Adrenal gland (tissue), 9 donors: ENCODE measurements at regions not wholly inside any gene's neighbourhood (a gene's known extent, or its start where the extent isn't known, plus 50 kb on each side); places are given as distances from the start of the nearest gene placed in this dataset.

Experiments used
- DNase-seq, 7 donors: peaks; one replicate each; pipeline ENCODE4 v3.0.0-alpha.2; 2019 to 2020
- H3K27ac ChIP-seq, 5 donors: fragments of 200-600 bp; sonication (generic) in 4 of 5; 1 replicate in 3 of 5; 2 replicates in 2 of 5; pipeline versions ENCODE4 v1.5.1 to v1.8.0; 2016 to 2020; ENCODE audit warnings: mild to moderate bottlenecking in 1 of 5
- H3K27me3 ChIP-seq: fragments of 200-600 bp; 2 replicates; pipeline ENCODE4 v1.8.0; 2021
- H3K36me3 ChIP-seq, 2 donors: fragments of 200-600 bp; replicated peaks in 1 of 2; 1 replicate in 1 of 2; 2 replicates in 1 of 2; pipeline versions ENCODE4 v1.5.1 to v1.8.0; 2018 to 2022
- H3K4me1 ChIP-seq, 2 donors: fragments of 200-600 bp; replicated peaks in 1 of 2; 1 replicate in 1 of 2; 2 replicates in 1 of 2; pipeline versions ENCODE4 v1.5.1 to v1.8.0; 2018 to 2021
- H3K4me3 ChIP-seq, 4 donors: fragments of 200-600 bp; sonication (generic) in 3 of 4; one replicate each; pipeline ENCODE4 v1.5.1; 2016 to 2018
- H3K9me3 ChIP-seq, 3 donors: fragments of 200-600 bp; sonication (generic) in 1 of 3; replicated peaks in 1 of 3; 1 replicate in 2 of 3; 2 replicates in 1 of 3; pipeline versions ENCODE4 v1.5.1 to v1.8.0; 2016 to 2021
- CTCF ChIP-seq, 6 experiments: fragments of 450-650 bp in 4 of 6; fragments of 200-600 bp in 2 of 6; sonication (generic) in 1 of 6; IDR thresholded peaks; 1 replicate in 5 of 6; 2 replicates in 1 of 6; pipeline versions ENCODE4 v1.5.1 to v1.8.0; 2016 to 2021; ENCODE audit warnings: antibody characterized with exemption in 6 of 6, mild to moderate bottlenecking in 2 of 6, moderate library complexity in 1 of 6
- POLR2A ChIP-seq, 2 donors: fragments of 450-650 bp; IDR thresholded peaks; one replicate each; pipeline ENCODE4 v1.6.1; 2017; ENCODE audit warnings: antibody characterized with exemption in 2 of 2, mild to moderate bottlenecking in 2 of 2, moderate library complexity in 1 of 2
- WGBS, 4 donors: extraction: QIAGEN DNeasy Blood & Tissue Kit in 2 of 4; methylation state at CpG; one replicate each; pipeline versions ENCODE4 v1.1.5 to v1.1.7; 2013 to 2017; 5-methylcytosine and 5-hydroxymethylcytosine counted together
- intact Hi-C, 2 donors: fragments of 100-400 bp; cut with DNase I; formaldehyde crosslinking; loops; one replicate each; pipeline versions ENCODE4 v1.14.1 to v1.15.0; 2022 to 2023
- donor health status: healthy with polysubstance abuse.
- donor health status: Bipolar disorder and iron deficiency.
- donor health status: DM: yes; HTN: yes; CAD: no.
- donor health status: DM: no; HTN: no; CAD: no.
- donor health status: DM: no; HTN: no; CAD: no.

GRCh38 chr4:53815281-53815680 is 224.0 kb upstream of the LNX1 start:
- no peak overlapping the region for H3K4me3 ChIP-seq
- H3K36me3 ChIP-seq, result no peaks in the 10 kb centered on the region
- no peak overlapping the region for H3K27ac ChIP-seq
- H3K27me3 ChIP-seq, result no peaks in the 10 kb centered on the region
- no peak for DNase-seq
- no peak for TF ChIP-seq POLR2A (IDR thresholded peaks at IDR 0.05)
- TF ChIP-seq CTCF (IDR thresholded peaks at IDR 0.05), result no peak
- no peaks in the 10 kb centered on the region for H3K9me3 ChIP-seq
- H3K4me1 ChIP-seq, result no peaks in the 10 kb centered on the region
- intact Hi-C loops, result no loop called here
- WGBS, 4 donors, result 80 to 87% (median 80%) methylated on average over 3 of the region's 3 CpGs

GRCh38 chr4:53813998-53814397 is 222.7 kb upstream of the LNX1 start:
- 83 to 87% (median 85%) methylated on average over 4 of the region's 4 CpGs for WGBS, 4 donors
- no peaks in the 10 kb centered on the region for H3K27me3 ChIP-seq
- no peaks in the 10 kb centered on the region for H3K4me1 ChIP-seq
- H3K27ac ChIP-seq, result no peak overlapping the region
- H3K36me3 ChIP-seq, result no peaks in the 10 kb centered on the region
- DNase-seq, result no peak
- TF ChIP-seq CTCF (IDR thresholded peaks at IDR 0.05) (no peak), POLR2A (IDR thresholded peaks at IDR 0.05) (no peak)
- H3K4me3 ChIP-seq, result no peak overlapping the region
- intact Hi-C loops, result no loop called here
- no peaks in the 10 kb centered on the region for H3K9me3 ChIP-seq

- Histone ChIP-seq H3K27ac (no peak overlapping the region), H3K4me1 (no peaks in the 10 kb centered on the region), H3K4me3 (no peak overlapping the region), H3K9me3 (no peaks in the 10 kb centered on the region), H3K36me3 (no peaks in the 10 kb centered on the region), H3K27me3 (no peaks in the 10 kb centered on the region)
- TF ChIP-seq CTCF (IDR thresholded peaks at IDR 0.05), result no peak
- no peak for TF ChIP-seq POLR2A (IDR thresholded peaks at IDR 0.05)
- no peak for DNase-seq
- 94 to 97% (median 96%) methylated on average over 2 to 4 of the region's 4 CpGs for WGBS, 4 donors
- intact Hi-C loops, result no loop called here
Measured at GRCh38 chr4:53810643-53811042, 219.4 kb upstream of the LNX1 start.

GRCh38 chr4:53809816-53810215 is 218.5 kb upstream of the LNX1 start:
- no peaks in the 10 kb centered on the region for H3K36me3 ChIP-seq
- DNase-seq, result no peak
- intact Hi-C loops, result loop anchor here in 1 of 2 donors (10.0 kb wide), 1 partner anchor 795 kb away; no protein-coding TSS in a partner anchor
- H3K4me3 ChIP-seq, result no peak overlapping the region
- no peak for TF ChIP-seq CTCF (IDR thresholded peaks at IDR 0.05)
- no peak for TF ChIP-seq POLR2A (IDR thresholded peaks at IDR 0.05)
- H3K27me3 ChIP-seq, result no peaks in the 10 kb centered on the region
- no peaks in the 10 kb centered on the region for H3K4me1 ChIP-seq
- no peak overlapping the region for H3K27ac ChIP-seq
- 87 to 97% (median 93%) methylated on average over 3 of the region's 3 CpGs for WGBS, 4 donors
- H3K9me3 ChIP-seq, result no peaks in the 10 kb centered on the region
